GM19372 (cell line): ENCODE measurements at regions not wholly inside any gene's neighbourhood (a gene's known extent, or its start where the extent isn't known, plus 50 kb on each side); places are given as distances from the start of the nearest gene placed in this dataset.
"Not testable (repeated sequence)": the region's sequence is repeated elsewhere in the genome, so short reads cannot be mapped to it uniquely, and the experiment has no call there.

Source experiments
- ATAC-seq: cut with Tn5 transposase; IDR thresholded peaks from one replicate; pipeline ENCODE4 v1.9.1; 2021; ENCODE audit warnings: mild to moderate bottlenecking, low read depth, moderate library complexity; ENCODE audit not compliant: unreplicated experiment

- ATAC-seq = no peak
Measured at GRCh38 chr6:84979541-84979940, 215.1 kb upstream of the TBX18 start.

- ATAC-seq = no peak
Measured at GRCh38 chr6:84977363-84977705, 212.9 kb upstream of the TBX18 start.

DNA sequence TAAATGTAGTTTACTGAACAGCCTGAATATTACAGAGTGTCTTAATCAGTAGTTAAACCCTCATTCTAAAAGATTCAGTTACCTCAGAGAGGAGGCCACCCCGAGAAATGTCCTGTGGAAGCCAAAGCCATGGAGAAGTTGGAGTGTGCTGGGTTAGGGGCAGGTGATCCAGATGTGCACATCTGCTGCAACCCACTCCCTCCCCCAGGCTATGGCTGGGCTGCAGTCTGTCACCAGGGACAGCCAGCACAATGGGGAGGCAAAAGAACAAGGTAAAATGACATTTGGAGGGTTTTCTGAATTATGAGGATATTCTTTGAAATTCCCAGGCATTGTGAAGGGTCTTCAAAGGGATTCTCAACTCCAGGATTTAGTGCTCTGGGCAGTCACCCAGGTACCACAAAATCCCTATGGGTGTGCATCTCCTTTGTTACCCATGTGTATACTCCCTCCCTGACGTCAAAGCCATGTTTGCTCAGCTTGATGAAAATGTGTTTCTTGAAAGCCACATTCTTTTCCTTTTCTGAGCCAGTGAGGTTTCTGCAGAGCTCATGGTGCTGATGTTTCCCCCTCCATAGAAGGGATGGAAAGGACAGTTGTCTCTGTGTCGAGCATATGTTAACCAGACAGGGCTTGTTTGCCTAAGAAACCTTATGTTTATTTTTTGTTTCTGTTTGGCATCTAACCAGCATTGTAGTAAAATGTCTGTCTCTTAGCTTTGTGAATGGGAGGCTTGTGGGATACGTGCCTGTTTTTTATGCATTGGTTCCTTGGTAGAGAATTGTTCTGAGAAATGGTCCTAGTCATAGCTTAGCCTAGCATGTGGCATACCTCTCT, 212.3 kb upstream of the TBX18 start:
- ATAC-seq = no peak

GRCh38 chr6:84975316-84975715, 210.9 kb upstream of the TBX18 start:
- no peak for ATAC-seq

DNA sequence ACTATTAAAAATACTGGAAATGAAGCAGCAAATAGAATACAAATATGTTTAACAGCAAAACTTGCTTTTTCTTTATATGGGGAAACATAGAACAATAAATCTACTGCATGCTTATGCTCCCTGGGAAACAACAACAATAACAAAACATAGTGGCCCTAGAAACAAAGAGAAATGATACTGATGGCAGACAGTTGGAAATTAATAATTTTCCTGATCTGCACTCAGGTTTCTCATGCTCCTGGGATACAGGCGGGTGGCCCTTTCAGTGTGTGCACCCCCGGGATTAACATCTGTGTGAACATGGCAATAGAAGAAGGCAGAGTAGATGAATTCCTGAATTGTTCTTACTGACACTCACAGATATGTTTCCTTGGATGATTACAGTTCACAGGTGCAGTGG, 209.2 kb upstream of the TBX18 start:
- no peak for ATAC-seq

GRCh38 chr6:84967965-84968364, 203.6 kb upstream of the TBX18 start:
- no peak for ATAC-seq

DNA sequence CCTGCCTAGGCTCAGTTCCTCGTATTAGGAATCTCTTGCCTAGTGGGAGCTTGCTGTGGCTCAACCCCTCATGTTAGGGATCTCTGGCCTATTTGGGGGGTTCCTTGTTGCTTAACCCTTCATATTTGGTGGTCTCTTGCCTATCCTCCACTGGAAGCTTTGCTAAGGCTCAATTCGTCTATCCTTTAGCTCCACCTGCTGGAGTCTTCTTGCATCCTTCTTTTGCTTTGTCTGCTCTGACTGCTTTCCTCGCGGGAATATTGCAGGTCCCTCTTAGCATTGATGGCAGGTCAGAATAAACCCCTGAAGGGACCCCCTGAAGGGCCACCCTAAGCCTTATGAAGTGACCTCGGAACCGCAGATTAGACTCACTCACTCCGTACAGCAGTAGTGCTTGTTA, 203.0 kb upstream of the TBX18 start:
- no peak for ATAC-seq

GRCh38 chr6:84953111-84953755, 188.8 kb upstream of the TBX18 start:
- ATAC-seq = no peak

GRCh38 chr6:84944926-84945325, 180.5 kb upstream of the TBX18 start:
- not testable (repeated sequence) for ATAC-seq

- no peak for ATAC-seq
Measured at GRCh38 chr6:84943905-84944304, 179.5 kb upstream of the TBX18 start.

DNA sequence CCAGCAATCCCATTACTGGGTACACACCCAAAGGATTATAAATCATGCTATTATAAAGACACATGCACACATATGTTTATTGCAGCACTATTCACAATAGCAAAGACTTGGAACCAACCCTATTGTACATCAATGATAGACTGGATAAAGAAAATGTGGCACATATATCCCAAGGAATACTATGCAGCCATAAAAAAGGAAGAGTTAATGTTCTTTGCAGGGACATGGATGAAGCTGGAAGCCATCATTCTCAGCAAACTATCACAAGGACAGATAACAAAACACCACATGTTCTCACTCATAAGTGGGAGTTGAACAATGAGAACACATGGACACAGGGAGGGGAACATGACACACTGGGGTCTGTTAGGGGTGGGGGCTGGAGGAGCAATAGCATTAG, 177.2 kb upstream of the TBX18 start:
- not testable (repeated sequence) for ATAC-seq

- no peak for ATAC-seq
Measured at GRCh38 chr6:84929212-84929611, 164.8 kb upstream of the TBX18 start.

GRCh38 chr6:84927551-84927950, 163.2 kb upstream of the TBX18 start:
- ATAC-seq = no peak

GRCh38 chr6:84926189-84927155, 162.1 kb upstream of the TBX18 start:
- ATAC-seq = no peak

DNA sequence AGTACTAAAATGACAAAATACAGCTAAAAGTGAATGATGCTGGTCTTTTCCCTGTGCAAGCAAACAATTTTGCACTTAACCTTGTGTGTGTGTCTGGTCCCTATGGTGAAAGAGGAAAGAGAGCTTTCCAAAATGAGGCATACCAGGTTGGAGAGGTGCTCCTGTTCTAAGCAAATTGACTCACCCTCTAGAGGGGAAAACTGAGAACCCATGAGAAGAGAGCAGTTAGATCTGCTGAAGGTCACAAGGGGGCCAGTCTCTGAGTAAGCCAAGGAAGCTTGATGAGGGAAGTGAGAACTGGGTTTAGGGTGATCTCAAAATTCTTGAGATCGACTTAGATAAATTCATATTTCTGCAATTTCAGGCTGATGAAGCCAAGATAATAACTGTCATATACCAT, 157.5 kb upstream of the TBX18 start:
- no peak for ATAC-seq

DNA sequence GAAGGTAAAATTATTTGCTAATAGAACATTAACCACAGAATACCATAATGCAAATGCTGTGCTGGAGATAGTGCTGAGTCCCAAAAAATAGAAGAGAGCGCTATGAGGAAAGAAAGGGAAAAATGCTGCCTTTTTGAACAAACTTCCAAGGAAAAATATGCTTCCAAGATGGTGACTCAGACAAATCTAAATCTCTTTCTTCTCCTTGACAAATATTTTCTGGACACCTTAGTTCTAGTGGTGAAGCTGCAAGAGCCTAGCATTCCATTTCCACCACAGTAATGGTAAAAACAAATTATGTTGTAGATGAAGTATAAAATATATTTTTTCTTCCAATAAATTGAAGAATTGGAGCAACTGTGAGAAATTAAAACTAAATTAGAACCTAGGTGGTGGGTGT, 155.6 kb upstream of the TBX18 start:
- ATAC-seq = no peak

DNA sequence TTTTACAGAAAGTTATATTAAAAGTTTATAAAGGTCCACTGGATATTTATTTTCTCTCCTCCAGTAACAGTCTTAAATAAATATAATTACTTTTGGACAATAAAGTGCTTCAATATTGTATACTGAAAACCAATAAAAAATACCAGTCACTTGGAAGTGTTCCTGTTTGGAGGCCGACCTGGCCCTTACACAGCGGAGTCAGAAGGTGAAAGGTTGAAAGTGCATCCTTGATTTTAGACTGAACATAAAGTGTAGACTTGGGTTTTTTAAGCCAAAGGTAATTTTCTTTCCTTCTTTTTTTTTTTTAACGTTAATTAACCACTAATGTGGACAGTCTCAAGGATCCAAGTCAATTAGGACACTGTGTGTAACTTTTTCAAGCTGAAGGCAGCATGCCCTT, 152.3 kb upstream of the TBX18 start:
- ATAC-seq = no peak

GRCh38 chr6:84912472-84913322, 148.3 kb upstream of the TBX18 start:
- no peak for ATAC-seq

GRCh38 chr6:84910906-84911607, 146.7 kb upstream of the TBX18 start:
- no peak for ATAC-seq
